ENCODE measurements at regions not wholly inside any gene's neighbourhood (a gene's known extent, or its start where the extent isn't known, plus 50 kb on each side); places are given as distances from the start of the nearest gene placed in this dataset.

DNA sequence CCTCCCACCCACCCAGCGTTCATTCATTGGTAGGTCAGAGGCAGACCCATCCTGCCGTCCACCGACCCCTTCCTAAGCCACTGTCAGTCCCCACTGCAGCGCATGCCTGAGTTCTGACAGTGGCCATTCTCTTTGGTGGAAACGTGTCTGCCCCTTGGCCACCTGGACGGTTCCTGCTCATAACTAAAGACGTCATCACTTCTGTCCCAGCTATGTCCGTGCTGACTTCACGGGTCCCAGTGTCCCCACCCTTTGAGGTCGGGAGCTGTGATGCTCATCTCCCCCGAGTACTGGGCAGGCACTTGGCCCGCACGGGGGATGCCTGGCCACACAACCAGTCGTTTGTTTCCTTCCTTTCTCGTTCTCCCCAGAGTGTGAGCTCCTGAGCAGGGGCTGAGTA lies 267.1 kb downstream of the C16orf95 start:
- no peak for DNase-seq (ENCODE audit: low read depth in 2 of 2)

DNA sequence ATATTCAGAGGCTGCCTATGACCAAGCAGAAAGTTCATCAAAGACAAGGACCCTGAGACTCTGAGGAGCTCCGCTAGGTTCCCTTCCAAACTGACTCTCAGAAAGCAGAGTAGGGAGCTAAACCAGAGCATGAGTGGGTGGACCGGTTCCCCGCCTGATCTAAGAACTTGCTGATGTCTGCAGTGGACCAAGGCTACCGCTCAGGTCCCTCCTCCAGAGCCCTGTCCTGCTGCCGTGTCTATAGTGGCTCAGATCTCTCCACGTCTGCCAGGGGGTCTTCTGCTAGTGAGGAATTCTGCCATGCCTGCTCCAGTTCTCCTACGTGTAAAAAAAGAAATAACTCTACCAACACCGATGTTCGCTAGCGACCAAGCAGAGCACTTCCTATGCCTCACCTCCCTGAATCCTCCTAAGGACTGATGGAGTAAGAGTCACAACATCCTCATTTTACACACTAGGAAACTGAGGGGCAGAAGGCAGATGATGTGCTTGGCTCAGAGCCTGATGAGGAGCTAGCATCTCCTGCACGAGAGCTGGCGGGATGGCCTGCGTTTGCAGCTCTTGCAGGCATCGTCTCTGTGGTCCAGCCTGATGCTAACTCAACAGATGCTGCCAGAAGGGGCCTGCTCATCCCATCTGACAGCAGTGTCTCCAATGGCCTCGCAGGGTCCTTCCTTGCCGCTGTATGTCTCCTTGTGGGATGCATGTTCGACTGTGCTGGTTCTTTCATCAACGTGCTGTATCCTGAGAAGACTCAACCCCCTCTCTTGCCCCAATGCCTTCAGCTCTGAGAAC lies 265.5 kb downstream of the C16orf95 start:
- DNase-seq (ENCODE audit: low read depth in 2 of 2): no peak

DNA sequence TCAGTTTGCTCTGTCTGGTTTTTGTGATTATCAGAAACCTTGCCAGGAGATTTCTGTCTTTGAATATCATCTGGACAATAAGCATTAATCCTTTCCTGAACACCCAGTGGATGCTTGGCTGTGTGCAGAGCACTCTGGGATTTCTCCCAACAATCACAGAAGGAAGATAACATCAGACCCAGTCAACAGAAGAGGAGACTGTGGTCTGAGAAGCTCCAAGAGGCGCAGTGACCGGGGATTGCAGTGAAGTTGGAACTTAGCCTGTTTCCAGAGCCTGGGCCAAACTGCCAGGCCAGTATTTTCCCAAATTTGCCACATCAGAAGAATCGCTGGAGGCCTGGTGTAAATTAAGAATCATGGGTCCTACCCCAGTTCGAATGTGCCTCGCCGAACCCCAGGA lies 264.7 kb downstream of the C16orf95 start:
- no peak for DNase-seq (ENCODE audit: low read depth in 2 of 2)

DNA sequence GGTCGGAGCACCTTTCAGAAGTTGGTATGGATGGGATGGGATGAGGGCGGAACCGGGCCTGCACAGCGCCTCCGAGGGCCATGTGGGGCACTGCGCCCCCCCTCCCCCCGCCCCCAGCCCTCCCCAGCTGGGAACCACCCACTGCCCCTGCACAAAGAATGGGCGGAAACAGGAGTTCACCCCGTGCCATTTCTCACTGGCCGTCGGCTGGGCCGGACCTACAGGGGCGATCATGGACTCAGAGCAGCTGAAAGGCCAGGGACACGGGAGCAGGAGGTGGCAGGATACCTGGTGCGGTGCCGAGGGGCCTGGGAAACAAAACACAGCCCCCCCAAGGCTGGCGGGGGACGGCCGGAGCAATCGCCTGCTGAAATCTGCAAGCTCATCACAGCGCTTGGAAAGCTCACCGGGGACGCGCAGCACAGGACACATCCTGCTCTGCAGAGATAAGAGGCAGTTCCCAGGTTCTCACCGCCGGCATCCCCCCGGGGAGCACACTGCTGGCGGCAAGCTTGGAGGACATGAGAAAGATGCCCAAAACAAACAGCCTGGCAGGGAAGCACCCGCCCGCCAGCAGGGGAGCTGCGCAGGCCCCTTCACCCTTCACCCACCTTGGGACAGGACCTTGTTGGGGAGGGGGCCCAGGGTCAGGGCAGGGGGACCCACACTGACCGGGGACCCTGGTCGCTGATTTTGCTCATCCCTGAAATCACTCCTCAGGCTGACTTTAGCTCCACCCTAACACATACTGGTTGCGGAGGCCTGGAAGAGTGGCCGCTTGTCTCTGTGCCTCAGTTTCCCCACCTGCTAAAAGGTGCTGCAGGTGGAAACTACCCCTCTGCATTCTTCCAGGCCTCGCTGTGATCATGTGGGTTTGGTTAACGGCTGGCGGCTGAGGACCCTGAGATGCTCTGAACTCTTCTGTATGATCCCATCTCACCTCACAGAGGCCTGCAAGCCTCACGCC lies 263.9 kb downstream of the C16orf95 start:
- no peak for DNase-seq (ENCODE audit: low read depth in 2 of 2)

- DNase-seq (ENCODE audit: low read depth in 2 of 2): no peak
These were observed 263.0 kb downstream of the C16orf95 start for GRCh38 chr16:87054154-87054553.

DNA sequence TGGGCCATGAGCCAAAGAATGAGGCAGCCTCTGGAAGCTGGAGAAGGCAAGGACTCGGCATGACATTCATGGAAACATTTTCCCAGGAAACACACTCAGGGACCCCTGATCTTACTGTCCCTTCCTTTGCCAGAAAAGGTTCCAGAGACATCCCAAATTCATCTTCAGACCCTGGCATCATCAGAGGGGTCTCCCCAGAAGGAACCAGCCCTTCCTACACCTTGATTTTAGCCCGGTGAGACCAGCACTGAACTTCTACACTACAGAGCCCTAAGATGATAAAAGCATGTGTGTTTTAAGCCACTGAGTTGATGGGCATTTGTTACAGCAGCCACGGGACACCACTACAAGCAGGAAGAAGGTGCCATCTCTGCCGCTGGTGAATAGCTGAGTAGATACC lies 262.3 kb downstream of the C16orf95 start:
- DNase-seq (ENCODE audit: low read depth in 2 of 2): no peak

- DNase-seq (ENCODE audit: low read depth in 2 of 2): no peak
These were observed 261.1 kb downstream of the C16orf95 start for GRCh38 chr16:87056083-87056482.

- no peak for DNase-seq (ENCODE audit: low read depth in 2 of 2)
These were observed 260.6 kb downstream of the C16orf95 start for GRCh38 chr16:87056551-87056950.

DNA sequence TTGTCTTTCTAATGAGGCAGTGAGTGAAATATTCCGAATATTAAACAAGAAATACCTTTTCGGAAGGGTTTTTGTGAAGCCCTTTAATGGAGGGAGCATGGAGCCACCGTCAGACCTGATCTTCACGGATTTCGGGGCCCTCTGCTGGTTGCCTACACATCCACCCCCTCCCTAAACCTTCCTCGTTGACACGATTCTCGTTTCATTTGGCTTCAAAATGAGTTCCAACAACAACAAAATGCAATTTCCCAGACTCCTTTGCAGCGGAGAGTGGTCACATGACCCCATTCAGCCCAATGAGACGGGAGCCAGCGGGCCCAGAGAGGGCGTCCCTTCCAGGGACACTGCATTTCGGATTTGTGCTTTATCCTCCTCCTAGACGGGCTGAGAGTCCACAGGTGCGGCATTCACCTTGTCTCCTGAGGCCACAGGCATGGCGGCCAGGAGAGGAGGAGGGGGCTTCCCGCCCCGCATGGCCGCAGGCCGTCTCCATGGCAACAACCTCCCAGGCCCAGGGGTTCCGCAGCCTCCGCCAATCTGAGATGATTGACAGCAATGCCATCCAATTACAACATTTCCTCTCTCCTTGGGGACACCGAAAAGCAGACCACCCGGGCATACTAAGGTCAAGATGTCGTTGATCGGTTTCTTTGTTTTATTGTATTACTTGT lies 259.8 kb downstream of the C16orf95 start:
- DNase-seq (ENCODE audit: low read depth in 2 of 2): no peak

GRCh38 chr16:87057951-87058560 lies 259.1 kb downstream of the C16orf95 start:
- no peak for DNase-seq (ENCODE audit: low read depth in 2 of 2)

- DNase-seq (ENCODE audit: low read depth in 2 of 2): no peak
These were observed 258.4 kb downstream of the C16orf95 start for GRCh38 chr16:87058728-87059250.

DNA sequence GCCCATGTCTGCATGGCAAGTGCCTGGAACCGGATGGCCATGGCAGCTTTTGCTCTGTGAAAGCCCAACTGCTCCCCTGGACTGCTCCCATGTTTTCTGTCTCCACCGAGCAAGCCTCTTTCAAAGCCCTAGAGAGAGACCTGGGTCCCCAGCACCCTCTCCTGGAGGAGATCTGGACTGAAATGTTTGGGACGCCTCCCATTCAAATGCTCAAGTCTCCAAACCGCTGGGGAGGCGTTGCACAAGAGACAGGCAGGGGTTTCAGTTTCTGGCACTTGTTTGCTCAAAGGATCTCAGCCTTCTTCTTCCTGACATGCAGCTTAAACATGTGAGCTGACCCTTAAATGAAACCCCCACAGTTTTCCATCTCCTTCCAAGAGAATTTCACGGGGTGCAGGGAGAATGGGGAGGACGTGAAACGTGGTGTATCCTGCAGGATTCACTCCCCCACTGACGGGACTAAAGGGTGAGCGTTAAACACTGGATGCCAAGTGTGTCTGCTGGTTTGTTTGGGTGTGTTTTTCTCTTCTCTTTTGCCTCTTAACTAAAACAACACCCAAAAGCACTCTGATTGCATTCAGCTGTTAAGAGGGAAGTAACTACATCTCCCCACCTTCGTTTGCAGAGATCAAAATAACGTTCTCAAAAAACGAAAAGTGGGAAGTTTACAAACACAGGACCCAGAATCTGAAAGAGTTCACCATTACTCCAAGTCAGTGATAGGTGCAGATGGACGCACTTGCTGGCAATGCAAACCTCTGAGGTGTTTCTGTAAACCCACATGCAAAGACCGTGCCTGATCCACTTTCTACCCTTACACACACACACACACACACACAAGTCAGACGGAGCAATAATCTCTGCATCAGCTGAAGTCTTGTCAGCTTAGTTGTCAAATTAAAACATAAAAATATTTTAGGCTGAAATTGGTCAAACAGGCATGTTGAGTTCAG lies 256.9 kb downstream of the C16orf95 start:
- no peak for DNase-seq (ENCODE audit: low read depth in 2 of 2)

DNA sequence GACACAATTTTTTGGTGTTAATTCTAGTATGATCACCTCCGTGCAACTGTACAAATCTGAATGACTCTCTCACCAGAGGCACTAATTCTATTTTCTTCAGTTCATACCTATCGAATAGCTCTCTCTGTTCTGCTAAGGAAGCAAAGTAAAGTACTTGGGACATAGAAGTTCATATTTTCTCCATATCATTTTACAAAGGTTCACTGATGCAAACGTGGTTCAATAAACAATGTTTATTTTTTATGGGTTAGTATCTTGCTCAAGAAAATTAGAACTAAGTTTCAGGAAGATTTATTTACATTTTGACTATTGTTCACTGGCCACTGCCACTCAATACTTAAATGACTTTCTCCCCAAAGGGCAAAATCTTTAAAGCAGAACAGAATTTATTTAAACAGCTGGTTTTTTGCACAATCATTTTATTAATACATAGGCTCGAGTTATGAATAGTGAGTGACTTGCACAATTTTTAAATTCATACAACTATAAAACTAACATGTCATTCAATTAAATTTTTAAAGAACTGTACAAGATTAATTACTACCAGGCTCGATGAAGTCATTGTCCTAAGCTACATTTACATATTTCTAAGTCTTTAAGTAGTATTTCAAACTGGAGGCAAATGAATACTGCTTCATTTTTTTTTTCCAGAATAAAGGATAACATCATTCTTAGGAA lies 255.8 kb downstream of the C16orf95 start:
- DNase-seq (ENCODE audit: low read depth in 2 of 2): no peak

DNA sequence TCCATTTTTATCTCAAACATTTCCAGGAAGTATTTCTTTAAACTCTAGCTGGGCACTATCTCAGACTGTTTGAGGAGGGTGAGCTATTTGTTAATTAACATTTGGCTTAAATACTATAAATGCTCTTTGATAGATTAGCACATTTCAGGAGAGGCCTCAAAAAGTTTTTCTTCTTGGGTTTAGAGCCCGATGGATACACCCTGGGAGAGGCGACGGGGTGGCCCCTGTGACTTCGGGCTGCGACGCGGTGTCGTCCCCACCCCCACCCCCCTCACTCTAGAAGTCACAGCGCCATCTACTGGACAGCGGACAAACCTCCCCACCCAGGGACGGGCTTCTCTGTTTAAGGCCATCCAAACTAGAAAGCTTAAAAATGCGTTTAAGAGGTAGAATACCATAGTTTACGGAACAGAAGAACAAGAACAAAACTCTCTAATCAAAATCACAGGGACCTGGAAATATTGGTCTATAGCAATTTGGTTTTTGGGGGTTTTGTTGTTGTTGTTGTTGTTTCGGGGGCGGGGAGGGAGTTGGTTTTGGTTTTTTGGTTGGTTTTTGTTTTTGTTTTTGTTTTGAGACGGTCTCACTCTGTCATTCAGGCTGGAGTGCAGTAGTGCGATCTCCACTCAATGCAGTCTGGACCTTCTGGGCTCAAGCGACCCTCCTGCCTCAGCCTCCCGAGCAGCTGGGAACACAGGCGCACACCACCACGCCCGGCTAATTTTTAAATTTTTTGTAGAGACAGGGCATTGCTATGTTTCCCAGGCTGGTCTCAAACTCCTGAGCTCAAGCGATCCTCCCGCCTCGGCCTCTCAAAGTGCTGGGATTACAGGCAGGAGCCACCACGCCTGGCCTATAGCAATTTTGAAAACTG lies 254.4 kb downstream of the C16orf95 start:
- DNase-seq (ENCODE audit: low read depth in 2 of 2): peak; percentile 17 to 48

- DNase-seq (ENCODE audit: low read depth in 2 of 2): no peak
These were observed 253.6 kb downstream of the C16orf95 start for GRCh38 chr16:87063543-87063942.

- no peak for DNase-seq (ENCODE audit: low read depth in 2 of 2)
These were observed 252.3 kb downstream of the C16orf95 start for GRCh38 chr16:87064731-87065445.

GRCh38 chr16:87065446-87066132 lies 251.6 kb downstream of the C16orf95 start:
- DNase-seq (ENCODE audit: low read depth in 2 of 2): no peak

Data from stimulated activated CD4-positive, alpha-beta T cell treated with anti-CD3 and anti-CD28 coated beads, Interleukin-12 subunit alpha, Interleukin-12 subunit beta, amount 100 ng/mL, for 24 hours (primary cell).